NCI-H69 (cell line): ENCODE measurements at regions not wholly inside any gene's neighbourhood (a gene's known extent, or its start where the extent isn't known, plus 50 kb on each side); places are given as distances from the start of the nearest gene placed in this dataset.

Experiments used
- DNase-seq: peaks from one replicate; lab custom pipeline; 2025; lab: John Stamatoyannopoulos, UW

GRCh38 chr15:29952225-29952624, 130.0 kb upstream of the TJP1 start:
- DNase-seq = peak; percentile 98

- no peak for DNase-seq
Observed at GRCh38 chr15:29945943-29946596, 123.8 kb upstream of the TJP1 start.

GRCh38 chr15:29944925-29945324, 122.7 kb upstream of the TJP1 start:
- no peak for DNase-seq

DNA sequence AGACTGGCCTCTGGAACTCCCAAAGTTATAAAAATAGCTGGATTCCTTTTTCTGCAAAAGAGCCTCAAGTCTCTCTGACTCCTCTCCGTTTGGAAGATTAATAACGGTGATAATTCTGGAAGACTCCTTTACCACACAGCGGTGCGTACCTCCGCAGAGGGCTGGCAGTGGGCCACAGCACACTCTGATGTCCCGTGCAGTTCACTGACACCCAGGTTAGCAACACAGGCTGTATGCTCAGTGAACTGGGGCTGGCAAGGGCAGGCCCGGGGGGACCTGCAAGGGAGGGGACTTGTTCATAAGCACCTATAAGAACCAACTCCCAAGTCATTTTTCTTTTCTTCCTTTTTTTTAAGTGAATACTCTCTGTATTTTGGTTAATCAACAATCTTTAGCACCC, 120.3 kb upstream of the TJP1 start:
- DNase-seq = no peak

DNA sequence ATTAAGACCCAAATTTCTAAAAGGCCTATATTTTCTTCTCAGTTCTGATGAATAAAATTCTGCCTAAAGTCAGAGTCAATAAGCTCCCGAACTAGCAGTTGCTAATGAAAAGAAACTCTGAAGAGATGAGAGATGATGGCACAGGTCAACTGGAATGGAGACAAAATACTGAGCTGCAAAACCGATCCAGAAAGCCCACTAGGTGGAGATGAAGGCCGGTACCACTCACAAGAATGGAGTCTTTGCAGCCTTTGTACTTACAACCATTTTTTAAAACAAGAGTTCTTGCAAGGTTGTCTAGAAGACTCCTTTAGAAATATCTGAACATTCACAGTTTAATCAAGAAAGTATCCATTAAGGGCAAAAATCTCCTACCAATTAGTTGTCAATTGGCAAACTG, 119.9 kb upstream of the TJP1 start:
- DNase-seq = peak; percentile 34

GRCh38 chr15:29939404-29939803, 117.1 kb upstream of the TJP1 start:
- DNase-seq = no peak

DNA sequence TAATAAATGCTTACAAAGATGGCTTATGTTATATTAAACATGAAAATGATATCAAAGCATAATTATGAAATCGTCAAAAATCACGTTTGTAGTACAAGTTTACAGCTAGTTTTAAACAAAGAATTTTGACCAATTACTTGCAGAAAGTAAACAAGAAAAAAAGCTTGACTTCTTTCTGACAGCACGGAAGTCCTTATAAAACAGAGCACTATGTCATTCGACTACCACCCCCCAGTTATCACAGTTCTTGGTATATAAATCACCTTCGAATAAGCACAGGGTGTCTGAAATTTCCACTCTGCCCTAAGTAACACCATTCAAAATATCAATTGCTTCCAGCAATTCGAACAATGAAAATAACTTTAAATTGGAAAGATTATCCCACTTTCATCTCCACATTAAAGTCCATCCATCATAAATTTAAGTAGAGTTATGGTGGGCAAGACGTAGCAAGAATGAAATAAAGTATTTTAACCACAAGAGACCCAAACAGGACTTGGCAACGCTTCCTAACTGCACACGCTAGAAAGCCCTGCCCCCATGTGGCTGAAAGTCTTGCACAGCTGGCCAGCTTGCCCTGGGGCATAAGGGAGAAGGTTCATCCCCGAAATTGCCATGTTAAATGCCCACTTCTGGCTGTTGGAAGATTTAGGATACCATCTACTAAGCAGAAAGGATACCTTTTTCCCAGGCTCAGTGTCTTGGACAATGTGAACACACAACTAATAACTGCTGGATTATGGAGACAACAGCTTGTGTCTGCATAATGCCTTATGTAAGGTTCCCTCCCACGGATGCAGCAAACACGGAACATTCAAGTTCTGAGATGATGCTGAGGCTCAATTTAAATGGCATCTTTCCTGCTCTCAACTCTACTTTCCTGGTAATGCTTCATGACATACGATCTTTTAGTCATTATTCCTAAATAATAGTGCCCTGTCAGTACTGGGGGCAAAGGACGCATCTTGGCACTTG, 116.4 kb upstream of the TJP1 start:
- peak; percentile 54 for DNase-seq

- DNase-seq = no peak
Observed at GRCh38 chr15:29937956-29938355, 115.7 kb upstream of the TJP1 start.

- DNase-seq = peak; percentile 30
Observed at GRCh38 chr15:29936353-29937049, 114.2 kb upstream of the TJP1 start.

DNA sequence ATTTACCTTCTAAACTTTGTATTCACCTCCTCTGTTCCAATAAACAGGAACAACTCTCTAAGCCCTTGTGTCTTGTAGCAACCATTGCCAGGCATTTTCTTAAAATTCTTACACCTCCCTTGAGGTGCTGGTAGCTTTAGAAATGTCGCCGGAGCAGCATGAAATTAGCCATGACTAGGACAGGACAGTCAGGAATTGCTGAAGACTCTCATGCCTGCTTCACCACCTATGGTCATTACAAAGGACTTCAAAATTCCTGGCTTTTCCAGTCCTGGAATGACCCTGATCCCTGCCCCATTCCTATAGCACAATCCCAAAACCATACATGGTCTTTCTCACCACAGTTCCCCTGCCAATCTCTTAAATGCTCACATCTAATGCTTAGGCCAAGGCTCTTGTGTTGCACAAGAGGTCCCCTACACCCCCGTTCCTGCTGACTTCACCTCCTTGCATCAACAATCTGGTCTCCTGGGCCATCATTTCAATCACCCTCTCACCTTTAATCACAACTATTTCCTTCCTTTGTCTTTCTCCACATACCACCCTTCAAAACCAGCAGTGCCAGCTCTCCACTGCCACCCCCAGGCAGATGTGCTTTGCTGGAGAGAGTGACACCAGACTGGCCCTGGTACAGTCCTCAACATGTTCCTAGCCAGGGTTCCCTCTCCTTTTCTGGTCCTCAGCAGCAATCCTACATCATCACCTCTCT, 113.2 kb upstream of the TJP1 start:
- peak; percentile 15 for DNase-seq

DNA sequence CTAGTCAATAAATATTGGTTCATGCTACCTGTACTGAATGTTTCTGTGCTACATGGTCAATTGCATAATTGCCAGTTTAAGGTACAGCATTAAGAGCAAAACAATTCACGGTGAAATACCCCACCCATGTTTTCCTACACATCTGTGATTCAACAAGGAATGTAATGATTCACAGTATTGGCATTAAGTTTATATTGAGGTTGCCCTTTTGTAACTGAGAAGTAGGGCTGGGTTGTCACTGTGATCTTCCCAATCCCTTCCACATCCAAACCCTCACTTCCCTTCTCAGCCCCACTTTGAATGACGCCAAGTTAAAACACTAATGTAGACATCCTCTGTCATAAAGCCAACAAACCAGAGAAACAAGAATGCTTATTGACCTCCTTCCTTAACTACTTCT, 112.0 kb upstream of the TJP1 start:
- no peak for DNase-seq

- DNase-seq = no peak
Observed at GRCh38 chr15:29933042-29933803, 111.0 kb upstream of the TJP1 start.

- DNase-seq = no peak
Observed at GRCh38 chr15:29926083-29926388, 103.8 kb upstream of the TJP1 start.

- DNase-seq = peak; percentile 86
Observed at GRCh38 chr15:29925227-29926082, 103.2 kb upstream of the TJP1 start.

- DNase-seq = no peak
Observed at GRCh38 chr15:29924750-29925149, 102.5 kb upstream of the TJP1 start.

DNA sequence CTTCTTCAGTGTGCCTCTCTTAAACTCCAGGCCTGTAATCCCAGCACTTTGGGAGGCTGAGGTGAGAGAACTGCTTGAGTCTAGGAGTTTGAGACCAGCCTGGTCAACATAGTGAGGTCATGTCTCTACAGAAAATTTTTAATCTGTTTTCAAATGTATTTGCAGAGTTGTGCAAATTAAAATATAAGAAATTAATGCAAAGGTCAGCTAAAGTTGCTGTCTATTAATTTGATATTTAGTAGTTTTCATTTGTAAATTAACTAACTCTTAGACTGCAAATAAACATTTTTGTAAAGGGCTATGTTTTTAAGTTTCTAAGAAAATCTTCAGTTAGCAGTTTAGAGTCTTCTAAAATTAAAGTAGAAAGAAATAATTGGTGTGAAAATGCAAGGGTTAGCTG, 99.9 kb upstream of the TJP1 start:
- no peak for DNase-seq

- peak; percentile 50 for DNase-seq
Observed at GRCh38 chr15:29921130-29921601, 98.9 kb upstream of the TJP1 start.

- DNase-seq = peak; percentile 68
Observed at GRCh38 chr15:29920515-29920914, 98.2 kb upstream of the TJP1 start.

DNA sequence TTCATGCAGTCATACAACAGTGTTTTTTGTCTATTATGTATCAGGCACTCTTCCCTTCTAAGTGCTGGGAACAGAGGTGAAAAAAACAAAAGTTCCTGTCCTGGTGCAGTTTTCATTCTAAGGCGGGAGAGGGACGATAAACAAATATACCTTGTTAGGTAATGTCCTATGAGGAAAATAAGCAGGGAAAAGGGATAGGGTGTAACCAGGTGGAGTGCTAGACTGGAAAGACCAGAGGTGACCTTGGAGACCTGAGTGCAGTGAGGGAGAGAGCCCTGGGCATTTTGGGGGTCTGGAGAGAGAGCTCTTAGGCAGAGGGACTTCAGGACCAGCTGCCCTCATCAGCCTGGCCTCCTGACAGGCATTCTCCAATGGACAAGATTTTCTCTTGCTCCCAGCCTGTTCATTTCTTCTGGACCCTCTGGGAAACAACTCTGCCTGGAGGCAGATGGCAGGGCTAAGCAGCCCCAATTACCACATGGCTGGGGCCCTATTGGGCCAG, 97.2 kb upstream of the TJP1 start:
- DNase-seq = no peak
